ENCODE measurements at regions not wholly inside any gene's neighbourhood (a gene's known extent, or its start where the extent isn't known, plus 50 kb on each side); places are given as distances from the start of the nearest gene placed in this dataset.

DNA sequence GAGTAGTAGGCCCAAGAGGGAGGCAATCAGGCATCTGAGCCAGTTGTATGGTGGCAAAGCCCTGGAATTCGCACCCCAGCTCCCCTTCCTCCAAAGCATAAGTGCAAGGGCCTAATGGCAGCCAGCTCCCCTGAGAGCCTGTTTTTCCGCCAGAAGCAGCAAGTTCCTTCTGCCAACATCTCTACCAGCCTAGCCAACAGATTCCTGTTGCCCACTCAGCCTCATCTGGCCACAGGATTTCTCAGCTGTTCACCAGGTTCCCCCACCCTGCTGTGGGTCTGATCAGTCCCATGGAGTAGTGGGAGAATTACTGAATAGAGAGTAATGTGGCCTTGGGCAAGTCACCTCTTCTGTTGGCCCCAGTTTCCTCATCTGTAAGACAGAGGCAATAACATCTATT lies 186.2 kb upstream of the PDE1C start:
- TF ChIP-seq CEBPB (IDR thresholded peaks at IDR 0.05) (no peak), EP300 (IDR thresholded peaks at IDR 0.05; ENCODE audit: borderline replicate concordance) (no peak), TAF1 (IDR thresholded peaks at IDR 0.05; ENCODE audit: low read depth) (no peak), TCF12 (IDR thresholded peaks at IDR 0.05; ENCODE audit: low read depth) (no peak), YY1 (IDR thresholded peaks at IDR 0.05; ENCODE audit: low read depth) (no peak), CREB1 (IDR thresholded peaks at IDR 0.05; ENCODE audit: low read depth) (no peak), FOXM1 (IDR thresholded peaks at IDR 0.05; ENCODE audit: borderline replicate concordance, low read depth) (no peak), RAD21 (IDR thresholded peaks at IDR 0.05; ENCODE audit: low read depth) (no peak), EGR1 (IDR thresholded peaks at IDR 0.05) (no peak)
- TF ChIP-seq, protein P1, sequence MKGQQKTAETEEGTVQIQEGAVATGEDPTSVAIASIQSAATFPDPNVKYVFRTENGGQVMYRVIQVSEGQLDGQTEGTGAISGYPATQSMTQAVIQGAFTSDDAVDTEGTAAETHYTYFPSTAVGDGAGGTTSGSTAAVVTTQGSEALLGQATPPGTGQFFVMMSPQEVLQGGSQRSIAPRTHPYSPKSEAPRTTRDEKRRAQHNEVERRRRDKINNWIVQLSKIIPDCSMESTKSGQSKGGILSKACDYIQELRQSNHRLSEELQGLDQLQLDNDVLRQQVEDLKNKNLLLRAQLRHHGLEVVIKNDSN (IDR thresholded peaks at IDR 0.05): no peak
- TF ChIP-seq, protein P2, sequence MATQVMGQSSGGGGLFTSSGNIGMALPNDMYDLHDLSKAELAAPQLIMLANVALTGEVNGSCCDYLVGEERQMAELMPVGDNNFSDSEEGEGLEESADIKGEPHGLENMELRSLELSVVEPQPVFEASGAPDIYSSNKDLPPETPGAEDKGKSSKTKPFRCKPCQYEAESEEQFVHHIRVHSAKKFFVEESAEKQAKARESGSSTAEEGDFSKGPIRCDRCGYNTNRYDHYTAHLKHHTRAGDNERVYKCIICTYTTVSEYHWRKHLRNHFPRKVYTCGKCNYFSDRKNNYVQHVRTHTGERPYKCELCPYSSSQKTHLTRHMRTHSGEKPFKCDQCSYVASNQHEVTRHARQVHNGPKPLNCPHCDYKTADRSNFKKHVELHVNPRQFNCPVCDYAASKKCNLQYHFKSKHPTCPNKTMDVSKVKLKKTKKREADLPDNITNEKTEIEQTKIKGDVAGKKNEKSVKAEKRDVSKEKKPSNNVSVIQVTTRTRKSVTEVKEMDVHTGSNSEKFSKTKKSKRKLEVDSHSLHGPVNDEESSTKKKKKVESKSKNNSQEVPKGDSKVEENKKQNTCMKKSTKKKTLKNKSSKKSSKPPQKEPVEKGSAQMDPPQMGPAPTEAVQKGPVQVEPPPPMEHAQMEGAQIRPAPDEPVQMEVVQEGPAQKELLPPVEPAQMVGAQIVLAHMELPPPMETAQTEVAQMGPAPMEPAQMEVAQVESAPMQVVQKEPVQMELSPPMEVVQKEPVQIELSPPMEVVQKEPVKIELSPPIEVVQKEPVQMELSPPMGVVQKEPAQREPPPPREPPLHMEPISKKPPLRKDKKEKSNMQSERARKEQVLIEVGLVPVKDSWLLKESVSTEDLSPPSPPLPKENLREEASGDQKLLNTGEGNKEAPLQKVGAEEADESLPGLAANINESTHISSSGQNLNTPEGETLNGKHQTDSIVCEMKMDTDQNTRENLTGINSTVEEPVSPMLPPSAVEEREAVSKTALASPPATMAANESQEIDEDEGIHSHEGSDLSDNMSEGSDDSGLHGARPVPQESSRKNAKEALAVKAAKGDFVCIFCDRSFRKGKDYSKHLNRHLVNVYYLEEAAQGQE (IDR thresholded peaks at IDR 0.05; ENCODE audit: low read depth): no peak
- TF ChIP-seq, protein P3, sequence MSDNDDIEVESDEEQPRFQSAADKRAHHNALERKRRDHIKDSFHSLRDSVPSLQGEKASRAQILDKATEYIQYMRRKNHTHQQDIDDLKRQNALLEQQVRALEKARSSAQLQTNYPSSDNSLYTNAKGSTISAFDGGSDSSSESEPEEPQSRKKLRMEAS (IDR thresholded peaks at IDR 0.05): no peak

Measured in Ishikawa (cell line).